ENCODE measurements at regions not wholly inside any gene's neighbourhood (a gene's known extent, or its start where the extent isn't known, plus 50 kb on each side); places are given as distances from the start of the nearest gene placed in this dataset.

GRCh38 chr6:122286512-122286911, 112.9 kb upstream of the HSF2 start:
- Histone ChIP-seq H2AFZ (ENCODE audit: low read length) (no peak overlapping the region), H3K79me2 (ENCODE audit: low read length) (no peaks in the 10 kb centered on the region), H4K20me1 (ENCODE audit: low read length) (no peaks in the 10 kb centered on the region), H3K27ac (ENCODE audit: low read length) (no peak overlapping the region), H3F3A (ENCODE audit: low read length, unreplicated experiment) (no peaks in the 10 kb centered on the region), H3K4me2 (ENCODE audit: low read length) (no peak overlapping the region), H3K9ac (ENCODE audit: low read length) (no peak overlapping the region), H3K9me2 (replicated peaks; ENCODE audit: low read length) (no peaks in the 10 kb centered on the region), H3K27me3 (ENCODE audit: low read length) (peaks cover 20% of the 10 kb centered on the region), H3K4me1 (ENCODE audit: insufficient read depth, low read length) (no peaks in the 10 kb centered on the region), H3K9me3 (ENCODE audit: low read length) (no peaks in the 10 kb centered on the region), H3K36me3 (ENCODE audit: low read depth, low read length) (no peaks in the 10 kb centered on the region), H3K4me3 (ENCODE audit: low read length) (no peak overlapping the region)
- BruUV-seq (replicated peaks) = no TSS peak
- TF ChIP-seq EZH2phosphoT487 (IDR thresholded peaks at IDR 0.05; ENCODE audit: borderline replicate concordance, low read length) (no peak), EZH2 (IDR thresholded peaks at IDR 0.05; ENCODE audit: low read length, unreplicated experiment) (no peak), CTCF (conservative IDR thresholded peaks at IDR 0.05; ENCODE audit: low read depth, low read length) (no peak)
- CTCF ChIA-PET = no interaction called here
- DNase-seq = no peak
- ATAC-seq = no peak
- POLR2A ChIA-PET (ENCODE audit: unreplicated experiment) = no interaction called here
- intact Hi-C loops (cut with micrococcal nuclease) = no loop called here

- H3K4me2 ChIP-seq (ENCODE audit: low read length) = no peak overlapping the region
- H3K4me1 ChIP-seq (ENCODE audit: insufficient read depth, low read length) = no peaks in the 10 kb centered on the region
- H3K9me3 ChIP-seq (ENCODE audit: low read length) = no peaks in the 10 kb centered on the region
- H3K36me3 ChIP-seq (ENCODE audit: low read depth, low read length) = no peaks in the 10 kb centered on the region
- no peaks in the 10 kb centered on the region for H3K79me2 ChIP-seq (ENCODE audit: low read length)
- no peak overlapping the region for H3K9ac ChIP-seq (ENCODE audit: low read length)
- ChIA-PET CTCF (no interaction called here), POLR2A (ENCODE audit: unreplicated experiment) (no interaction called here)
- no TSS peak for BruUV-seq (replicated peaks)
- H3K4me3 ChIP-seq (ENCODE audit: low read length) = no peak overlapping the region
- H4K20me1 ChIP-seq (ENCODE audit: low read length) = no peaks in the 10 kb centered on the region
- H3K27me3 ChIP-seq (ENCODE audit: low read length) = peaks cover 40% of the 10 kb centered on the region
- no peak overlapping the region for H2AFZ ChIP-seq (ENCODE audit: low read length)
- H3K27ac ChIP-seq (ENCODE audit: low read length) = no peak overlapping the region
- intact Hi-C loops (cut with micrococcal nuclease) = loop anchor here (5.0 kb wide), 1 partner anchor 858 kb away; no protein-coding TSS in a partner anchor
- H3F3A ChIP-seq (ENCODE audit: low read length, unreplicated experiment) = no peaks in the 10 kb centered on the region
- TF ChIP-seq CTCF (conservative IDR thresholded peaks at IDR 0.05; ENCODE audit: low read depth, low read length) (peak; percentile 44; the same call in 1 of the 2 replicates), EZH2phosphoT487 (IDR thresholded peaks at IDR 0.05; ENCODE audit: borderline replicate concordance, low read length) (no peak), EZH2 (IDR thresholded peaks at IDR 0.05; ENCODE audit: low read length, unreplicated experiment) (no peak)
- DNase-seq = peak; percentile 30
- ATAC-seq = no peak
- H3K9me2 ChIP-seq (replicated peaks; ENCODE audit: low read length) = no peaks in the 10 kb centered on the region
Measured at GRCh38 chr6:122289762-122290539, 109.5 kb upstream of the HSF2 start.

GRCh38 chr6:122297010-122297409, 102.4 kb upstream of the HSF2 start:
- Histone ChIP-seq H3K4me3 (ENCODE audit: low read length) (no peak overlapping the region), H3K79me2 (ENCODE audit: low read length) (no peaks in the 10 kb centered on the region), H3K4me2 (ENCODE audit: low read length) (no peak overlapping the region), H3K27ac (ENCODE audit: low read length) (no peak overlapping the region), H2AFZ (ENCODE audit: low read length) (no peak overlapping the region), H3F3A (ENCODE audit: low read length, unreplicated experiment) (no peaks in the 10 kb centered on the region), H3K9me3 (ENCODE audit: low read length) (no peaks in the 10 kb centered on the region), H3K36me3 (ENCODE audit: low read depth, low read length) (no peaks in the 10 kb centered on the region), H3K9me2 (replicated peaks; ENCODE audit: low read length) (no peaks in the 10 kb centered on the region), H3K9ac (ENCODE audit: low read length) (no peak overlapping the region), H4K20me1 (ENCODE audit: low read length) (no peaks in the 10 kb centered on the region), H3K4me1 (ENCODE audit: insufficient read depth, low read length) (no peaks in the 10 kb centered on the region), H3K27me3 (ENCODE audit: low read length) (peaks cover 42% of the 10 kb centered on the region)
- BruUV-seq (replicated peaks) = no TSS peak
- ATAC-seq = no peak
- intact Hi-C loops (cut with micrococcal nuclease) = no loop called here
- no peak for DNase-seq
- TF ChIP-seq CTCF (conservative IDR thresholded peaks at IDR 0.05; ENCODE audit: low read depth, low read length) = no peak
- TF ChIP-seq EZH2 (IDR thresholded peaks at IDR 0.05; ENCODE audit: low read length, unreplicated experiment) = no peak
- TF ChIP-seq EZH2phosphoT487 (IDR thresholded peaks at IDR 0.05; ENCODE audit: borderline replicate concordance, low read length) = no peak
- CTCF ChIA-PET = no interaction called here
- POLR2A ChIA-PET (ENCODE audit: unreplicated experiment) = no interaction called here

Measured in PC-3 (cell line).